ENCODE measurements at regions not wholly inside any gene's neighbourhood (a gene's known extent, or its start where the extent isn't known, plus 50 kb on each side); places are given as distances from the start of the nearest gene placed in this dataset.
A peak's percentile ranks its signal among the peaks of the same experiment; 100 is the strongest.

GRCh38 chr3:193826159-193826795, 233.3 kb downstream of the OPA1 start:
- no peaks in the 10 kb centered on the region for H3K9me3 Mint-ChIP-seq
- H3K4me1 Mint-ChIP-seq, result no peaks in the 10 kb centered on the region
- no peaks in the 10 kb centered on the region for H3K36me3 Mint-ChIP-seq
- no peaks in the 10 kb centered on the region for H3K27me3 Mint-ChIP-seq
- no peak overlapping the region for H3K4me3 Mint-ChIP-seq
- no peak overlapping the region for H3K27ac Mint-ChIP-seq

- H3K4me1 Mint-ChIP-seq, result no peaks in the 10 kb centered on the region
Measured at GRCh38 chr3:193827040-193827669, 234.1 kb downstream of the OPA1 start.

GRCh38 chr3:193827871-193828270, 234.9 kb downstream of the OPA1 start:
- H3K36me3 Mint-ChIP-seq, result no peaks in the 10 kb centered on the region
- H3K4me3 Mint-ChIP-seq, result no peak overlapping the region
- H3K27me3 Mint-ChIP-seq, result no peaks in the 10 kb centered on the region
- no peak overlapping the region for H3K27ac Mint-ChIP-seq
- no peaks in the 10 kb centered on the region for H3K9me3 Mint-ChIP-seq
- H3K4me1 Mint-ChIP-seq, result no peaks in the 10 kb centered on the region

More at GRCh38 chr3:193827040-193827669, 234.1 kb downstream of the OPA1 start:
- Mint-ChIP-seq H3K9me3 (no peaks in the 10 kb centered on the region), H3K36me3 (no peaks in the 10 kb centered on the region), H3K27me3 (no peaks in the 10 kb centered on the region), H3K4me3 (no peak overlapping the region), H3K27ac (no peak overlapping the region)

- Mint-ChIP-seq H3K4me1 (no peaks in the 10 kb centered on the region), H3K9me3 (no peaks in the 10 kb centered on the region), H3K27me3 (no peaks in the 10 kb centered on the region), H3K36me3 (no peaks in the 10 kb centered on the region), H3K27ac (no peak overlapping the region), H3K4me3 (no peak overlapping the region)
Measured at GRCh38 chr3:193828477-193828876, 235.5 kb downstream of the OPA1 start.

- Mint-ChIP-seq H3K36me3 (no peaks in the 10 kb centered on the region), H3K4me3 (no peak overlapping the region), H3K4me1 (no peaks in the 10 kb centered on the region), H3K27me3 (no peaks in the 10 kb centered on the region), H3K9me3 (no peaks in the 10 kb centered on the region), H3K27ac (no peak overlapping the region)
Measured at GRCh38 chr3:193829781-193830180, 236.8 kb downstream of the OPA1 start.

GRCh38 chr3:193830791-193831191, 237.8 kb downstream of the OPA1 start:
- H3K4me1 Mint-ChIP-seq, result no peaks in the 10 kb centered on the region
- H3K9me3 Mint-ChIP-seq, result no peaks in the 10 kb centered on the region
- no peaks in the 10 kb centered on the region for H3K27me3 Mint-ChIP-seq
- no peak overlapping the region for H3K4me3 Mint-ChIP-seq
- H3K36me3 Mint-ChIP-seq, result no peaks in the 10 kb centered on the region
- no peak overlapping the region for H3K27ac Mint-ChIP-seq

- Mint-ChIP-seq H3K27me3 (no peaks in the 10 kb centered on the region), H3K4me1 (no peaks in the 10 kb centered on the region), H3K27ac (no peak overlapping the region), H3K36me3 (no peaks in the 10 kb centered on the region), H3K9me3 (no peaks in the 10 kb centered on the region), H3K4me3 (no peak overlapping the region)
Measured at GRCh38 chr3:193831495-193832455, 238.8 kb downstream of the OPA1 start.

GRCh38 chr3:193832833-193833413, 239.9 kb downstream of the OPA1 start:
- peaks cover 2% of the 10 kb centered on the region for H3K27me3 Mint-ChIP-seq
- no peak overlapping the region for H3K27ac Mint-ChIP-seq
- no peak overlapping the region for H3K4me3 Mint-ChIP-seq
- H3K9me3 Mint-ChIP-seq, result no peaks in the 10 kb centered on the region
- no peaks in the 10 kb centered on the region for H3K36me3 Mint-ChIP-seq
- no peaks in the 10 kb centered on the region for H3K4me1 Mint-ChIP-seq

GRCh38 chr3:193833592-193833991, 240.6 kb downstream of the OPA1 start:
- H3K4me1 Mint-ChIP-seq, result no peaks in the 10 kb centered on the region

GRCh38 chr3:193835414-193835813, 242.4 kb downstream of the OPA1 start:
- Mint-ChIP-seq H3K4me3 (no peak overlapping the region), H3K36me3 (no peaks in the 10 kb centered on the region), H3K27me3 (peaks cover 2% of the 10 kb centered on the region), H3K4me1 (no peaks in the 10 kb centered on the region), H3K9me3 (no peaks in the 10 kb centered on the region), H3K27ac (no peak overlapping the region)

More at GRCh38 chr3:193833592-193833991, 240.6 kb downstream of the OPA1 start:
- Mint-ChIP-seq H3K27me3 (peaks cover 2% of the 10 kb centered on the region), H3K27ac (no peak overlapping the region), H3K9me3 (no peaks in the 10 kb centered on the region), H3K36me3 (no peaks in the 10 kb centered on the region), H3K4me3 (no peak overlapping the region)

GRCh38 chr3:193836511-193836910, 243.5 kb downstream of the OPA1 start:
- peaks cover 10% of the 10 kb centered on the region for H3K27me3 Mint-ChIP-seq
- no peaks in the 10 kb centered on the region for H3K9me3 Mint-ChIP-seq
- no peaks in the 10 kb centered on the region for H3K4me1 Mint-ChIP-seq
- no peak overlapping the region for H3K4me3 Mint-ChIP-seq
- H3K36me3 Mint-ChIP-seq, result no peaks in the 10 kb centered on the region
- H3K27ac Mint-ChIP-seq, result no peak overlapping the region

GRCh38 chr3:193836918-193837317, 243.9 kb downstream of the OPA1 start:
- H3K9me3 Mint-ChIP-seq, result no peaks in the 10 kb centered on the region
- H3K27ac Mint-ChIP-seq, result no peak overlapping the region
- H3K36me3 Mint-ChIP-seq, result no peaks in the 10 kb centered on the region
- H3K4me3 Mint-ChIP-seq, result no peak overlapping the region
- no peaks in the 10 kb centered on the region for H3K4me1 Mint-ChIP-seq
- peaks cover 11% of the 10 kb centered on the region for H3K27me3 Mint-ChIP-seq

GRCh38 chr3:193837347-193837827, 244.4 kb downstream of the OPA1 start:
- peaks cover 11% of the 10 kb centered on the region for H3K27me3 Mint-ChIP-seq
- no peaks in the 10 kb centered on the region for H3K9me3 Mint-ChIP-seq
- no peaks in the 10 kb centered on the region for H3K4me1 Mint-ChIP-seq
- H3K4me3 Mint-ChIP-seq, result no peak overlapping the region
- H3K27ac Mint-ChIP-seq, result no peak overlapping the region
- no peaks in the 10 kb centered on the region for H3K36me3 Mint-ChIP-seq

GRCh38 chr3:193840111-193840641, 247.2 kb downstream of the OPA1 start:
- Mint-ChIP-seq H3K4me1 (no peaks in the 10 kb centered on the region), H3K27me3 (peaks cover 14% of the 10 kb centered on the region), H3K27ac (no peak overlapping the region)

GRCh38 chr3:193841581-193841980, 248.6 kb downstream of the OPA1 start:
- H3K27me3 Mint-ChIP-seq, result peaks cover 14% of the 10 kb centered on the region
- no peaks in the 10 kb centered on the region for H3K9me3 Mint-ChIP-seq
- H3K27ac Mint-ChIP-seq, result peak overlapping the region; percentile 75
- no peak overlapping the region for H3K4me3 Mint-ChIP-seq
- H3K36me3 Mint-ChIP-seq, result no peaks in the 10 kb centered on the region
- H3K4me1 Mint-ChIP-seq, result no peaks in the 10 kb centered on the region

More at GRCh38 chr3:193840111-193840641, 247.2 kb downstream of the OPA1 start:
- Mint-ChIP-seq H3K4me3 (no peak overlapping the region), H3K36me3 (no peaks in the 10 kb centered on the region), H3K9me3 (no peaks in the 10 kb centered on the region)

Measured in activated naive CD4-positive, alpha-beta T cell treated with anti-CD3 and anti-CD28 coated beads, Interleukin-2, amount 50 U/mL, for 24 hours (primary cell).